ENCODE measurements at regions not wholly inside any gene's neighbourhood (a gene's known extent, or its start where the extent isn't known, plus 50 kb on each side); places are given as distances from the start of the nearest gene placed in this dataset.

DNA sequence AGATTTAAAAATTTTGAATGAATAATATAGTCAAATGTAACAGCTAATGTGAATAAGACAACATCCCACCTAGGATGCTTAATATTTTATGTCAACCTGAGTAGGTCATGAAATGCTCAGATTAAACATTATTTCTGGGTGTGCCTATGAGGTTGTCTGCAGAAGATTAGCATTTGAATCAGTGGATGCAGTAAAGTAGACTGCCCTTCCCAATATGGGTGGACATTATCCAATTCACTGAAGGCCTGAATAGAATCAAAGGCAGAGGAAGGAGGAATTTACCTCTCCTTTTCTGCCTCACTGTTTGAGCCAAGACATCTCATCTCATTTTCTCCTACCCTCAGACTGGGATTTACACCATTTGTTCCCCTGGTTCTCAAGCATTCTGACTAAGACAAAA lies 1582.3 kb downstream of the EFNA5 start:
- in situ Hi-C loops (cut with HindIII; ENCODE audit: low sequenced_read_pairs), result no loop called here
- H3K4me3 ChIP-seq (ENCODE audit: low read depth, low read length), result no peak overlapping the region
- DNase-seq (ENCODE audit: low read depth, low spot score), result no peak
- TF ChIP-seq, protein P1, sequence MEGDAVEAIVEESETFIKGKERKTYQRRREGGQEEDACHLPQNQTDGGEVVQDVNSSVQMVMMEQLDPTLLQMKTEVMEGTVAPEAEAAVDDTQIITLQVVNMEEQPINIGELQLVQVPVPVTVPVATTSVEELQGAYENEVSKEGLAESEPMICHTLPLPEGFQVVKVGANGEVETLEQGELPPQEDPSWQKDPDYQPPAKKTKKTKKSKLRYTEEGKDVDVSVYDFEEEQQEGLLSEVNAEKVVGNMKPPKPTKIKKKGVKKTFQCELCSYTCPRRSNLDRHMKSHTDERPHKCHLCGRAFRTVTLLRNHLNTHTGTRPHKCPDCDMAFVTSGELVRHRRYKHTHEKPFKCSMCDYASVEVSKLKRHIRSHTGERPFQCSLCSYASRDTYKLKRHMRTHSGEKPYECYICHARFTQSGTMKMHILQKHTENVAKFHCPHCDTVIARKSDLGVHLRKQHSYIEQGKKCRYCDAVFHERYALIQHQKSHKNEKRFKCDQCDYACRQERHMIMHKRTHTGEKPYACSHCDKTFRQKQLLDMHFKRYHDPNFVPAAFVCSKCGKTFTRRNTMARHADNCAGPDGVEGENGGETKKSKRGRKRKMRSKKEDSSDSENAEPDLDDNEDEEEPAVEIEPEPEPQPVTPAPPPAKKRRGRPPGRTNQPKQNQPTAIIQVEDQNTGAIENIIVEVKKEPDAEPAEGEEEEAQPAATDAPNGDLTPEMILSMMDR (IDR thresholded peaks at IDR 0.05; ENCODE audit: low read depth, low read length), result no peak

DNA sequence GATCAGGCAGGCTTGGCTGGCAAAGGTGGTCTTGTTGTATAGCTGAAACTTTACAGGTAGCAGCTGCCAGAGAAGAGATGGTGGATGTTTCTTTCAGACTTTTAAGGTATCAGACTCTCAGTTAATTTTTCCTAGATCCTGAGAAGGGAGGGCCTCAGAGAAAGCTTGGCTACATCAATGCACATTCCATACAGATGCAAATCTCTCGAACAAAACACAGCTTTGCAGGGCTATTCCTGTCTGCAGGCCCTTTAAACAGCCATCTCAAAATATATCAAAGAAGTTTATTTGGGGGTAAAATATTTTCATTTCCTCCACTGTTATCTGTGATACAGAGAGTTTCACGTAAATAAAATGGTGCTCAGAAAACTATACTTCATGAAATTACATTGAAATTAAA lies 1584.4 kb downstream of the EFNA5 start:
- in situ Hi-C loops (cut with HindIII; ENCODE audit: low sequenced_read_pairs), result no loop called here
- H3K4me3 ChIP-seq (ENCODE audit: low read depth, low read length), result no peak overlapping the region
- DNase-seq (ENCODE audit: low read depth, low spot score), result no peak
- TF ChIP-seq, protein P1 (IDR thresholded peaks at IDR 0.05; ENCODE audit: low read depth, low read length), result no peak

DNA sequence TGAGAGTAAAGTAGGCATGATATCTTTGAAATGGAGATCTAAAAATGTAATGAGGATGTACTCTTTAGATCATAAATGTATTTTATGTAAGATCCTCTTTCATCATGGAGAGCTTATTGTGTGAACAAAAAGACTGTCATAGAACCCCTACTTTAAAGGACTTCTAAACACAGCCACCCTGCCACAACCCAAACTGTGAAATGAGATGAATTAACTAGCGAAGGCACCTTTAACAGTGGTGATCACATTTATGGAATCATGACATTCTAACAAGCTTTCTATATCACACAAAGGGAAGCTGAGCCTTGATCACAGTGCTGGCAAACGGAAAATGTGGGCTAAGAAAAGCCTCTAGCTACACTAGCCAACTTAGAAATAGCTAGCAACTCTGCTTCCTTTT lies 1585.2 kb downstream of the EFNA5 start:
- in situ Hi-C loops (cut with HindIII; ENCODE audit: low sequenced_read_pairs), result no loop called here
- TF ChIP-seq, protein P1 (IDR thresholded peaks at IDR 0.05; ENCODE audit: low read depth, low read length), result no peak
- no peak overlapping the region for H3K4me3 ChIP-seq (ENCODE audit: low read depth, low read length)
- no peak for DNase-seq (ENCODE audit: low read depth, low spot score)

DNA sequence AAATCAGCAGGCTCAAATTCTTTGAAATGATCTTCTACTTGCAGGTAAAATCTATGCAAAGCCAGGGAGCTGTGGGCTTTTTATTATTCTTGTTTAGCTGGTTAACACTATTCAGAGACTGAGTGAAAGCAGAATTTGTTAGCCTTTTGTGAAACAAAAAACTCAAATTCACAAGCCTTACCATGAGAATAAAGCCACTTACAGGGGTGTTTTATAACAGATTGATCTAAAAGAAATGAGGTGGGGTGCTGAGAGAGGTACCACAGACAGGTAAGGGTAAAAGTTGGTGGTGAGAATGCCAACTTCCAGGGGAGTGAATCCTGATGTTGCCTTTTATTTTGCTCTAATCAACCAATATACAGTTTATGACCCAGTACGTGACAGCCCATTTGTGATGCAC lies 1585.6 kb downstream of the EFNA5 start:
- in situ Hi-C loops (cut with HindIII; ENCODE audit: low sequenced_read_pairs), result no loop called here
- no peak for DNase-seq (ENCODE audit: low read depth, low spot score)
- TF ChIP-seq, protein P1 (IDR thresholded peaks at IDR 0.05; ENCODE audit: low read depth, low read length), result no peak
- no peak overlapping the region for H3K4me3 ChIP-seq (ENCODE audit: low read depth, low read length)

DNA sequence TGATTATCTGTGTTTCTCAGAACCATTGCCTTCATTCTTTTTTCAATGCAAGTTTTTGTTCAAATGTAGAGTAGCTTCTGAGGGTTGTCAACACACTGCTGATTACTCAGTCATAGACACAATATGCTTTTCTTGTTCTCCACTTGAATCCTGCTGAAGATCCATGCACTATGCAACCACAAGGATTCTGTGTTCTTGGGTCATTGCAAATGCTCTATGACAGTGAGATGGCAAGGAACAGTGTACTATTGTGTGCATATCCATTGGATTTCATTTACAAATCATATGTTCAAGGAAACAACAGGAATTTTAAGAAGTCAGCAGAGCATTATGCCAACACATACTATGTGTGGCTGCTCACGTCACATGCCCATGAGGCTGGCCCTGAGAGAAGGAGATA lies 1590.2 kb downstream of the EFNA5 start:
- no peak for DNase-seq (ENCODE audit: low read depth, low spot score)
- TF ChIP-seq, protein P1 (IDR thresholded peaks at IDR 0.05; ENCODE audit: low read depth, low read length), result no peak
- H3K4me3 ChIP-seq (ENCODE audit: low read depth, low read length), result no peak overlapping the region
- in situ Hi-C loops (cut with HindIII; ENCODE audit: low sequenced_read_pairs), result no loop called here

DNA sequence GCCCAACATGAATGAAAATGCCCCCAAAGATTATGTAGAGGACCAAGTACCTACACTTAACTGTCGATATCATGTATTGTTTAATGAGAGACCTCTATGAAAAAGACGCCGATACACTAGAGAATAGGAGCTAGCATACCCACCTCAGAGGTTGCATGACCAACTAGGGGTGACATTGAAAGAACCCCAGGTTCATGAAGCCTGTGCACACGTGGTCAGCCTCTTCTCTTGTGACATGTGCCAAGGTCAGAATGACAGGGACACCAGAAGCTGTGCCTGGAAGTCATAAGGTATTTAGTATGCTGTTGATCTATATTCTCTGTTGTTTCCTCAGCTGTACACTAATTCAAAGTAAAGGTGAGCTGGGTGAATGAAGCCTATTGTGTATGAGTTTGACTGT lies 1594.1 kb downstream of the EFNA5 start:
- TF ChIP-seq, protein P1 (IDR thresholded peaks at IDR 0.05; ENCODE audit: low read depth, low read length), result no peak
- DNase-seq (ENCODE audit: low read depth, low spot score), result no peak
- no peak overlapping the region for H3K4me3 ChIP-seq (ENCODE audit: low read depth, low read length)
- in situ Hi-C loops (cut with HindIII; ENCODE audit: low sequenced_read_pairs), result no loop called here

DNA sequence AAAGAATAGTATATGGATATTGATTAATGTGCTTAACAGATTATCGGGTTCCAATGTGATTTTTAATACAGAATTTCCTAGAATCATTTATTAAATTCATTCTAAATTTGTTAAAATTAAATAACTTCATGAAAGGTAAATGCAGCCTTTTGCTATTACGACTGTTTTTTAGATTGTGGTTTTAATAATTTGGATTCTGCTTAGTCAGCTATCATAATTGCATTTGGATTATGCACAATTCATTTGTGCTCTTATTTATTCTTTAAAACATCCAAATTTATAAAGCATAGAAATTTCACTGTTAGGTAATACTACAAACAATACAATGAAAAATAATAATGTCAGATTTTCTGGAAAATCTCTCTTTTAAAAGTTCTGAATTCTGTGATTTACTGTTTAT lies 1598.5 kb downstream of the EFNA5 start:
- DNase-seq (ENCODE audit: low read depth, low spot score), result no peak
- no peak overlapping the region for H3K4me3 ChIP-seq (ENCODE audit: low read depth, low read length)
- in situ Hi-C loops (cut with HindIII; ENCODE audit: low sequenced_read_pairs), result no loop called here
- TF ChIP-seq, protein P1 (IDR thresholded peaks at IDR 0.05; ENCODE audit: low read depth, low read length), result no peak
